Adipocyte (in vitro differentiated cells): ENCODE measurements at regions not wholly inside any gene's neighbourhood (a gene's known extent, or its start where the extent isn't known, plus 50 kb on each side); places are given as distances from the start of the nearest gene placed in this dataset.

Source experiments
- DNase-seq: peaks from one replicate; pipeline ENCODE4 v3.0.0-alpha.2; 2015; ENCODE audit warnings: low read depth
- H3K27me3 ChIP-seq: replicated peaks from 2 replicates; pipeline ENCODE4 v1.7.0; 2013; ENCODE audit warnings: mild to moderate bottlenecking, low read length, moderate library complexity; ENCODE audit not compliant: control insufficient read depth, insufficient read depth
- H3K36me3 ChIP-seq: 2 replicates; pipeline ENCODE4 v1.7.0; 2013; ENCODE audit warnings: low read length, mild to moderate bottlenecking, moderate library complexity; ENCODE audit not compliant: control insufficient read depth, insufficient read depth, severe bottlenecking
- H3K4me1 ChIP-seq: 2 replicates; pipeline ENCODE4 v1.7.0; 2013; ENCODE audit warnings: mild to moderate bottlenecking, low read length, moderate library complexity; ENCODE audit not compliant: control insufficient read depth, insufficient read depth
- H3K4me3 ChIP-seq: 2 replicates; pipeline ENCODE4 v1.7.0; 2013; ENCODE audit warnings: mild to moderate bottlenecking, low read length, moderate library complexity
- H3K9ac ChIP-seq: 2 replicates; pipeline ENCODE4 v1.7.0; 2013; ENCODE audit warnings: mild to moderate bottlenecking, low read length, moderate library complexity
- H3K9me3 ChIP-seq: 2 replicates; pipeline ENCODE4 v1.7.0; 2013; ENCODE audit warnings: mild to moderate bottlenecking, low read length, moderate library complexity; ENCODE audit not compliant: control insufficient read depth

DNA sequence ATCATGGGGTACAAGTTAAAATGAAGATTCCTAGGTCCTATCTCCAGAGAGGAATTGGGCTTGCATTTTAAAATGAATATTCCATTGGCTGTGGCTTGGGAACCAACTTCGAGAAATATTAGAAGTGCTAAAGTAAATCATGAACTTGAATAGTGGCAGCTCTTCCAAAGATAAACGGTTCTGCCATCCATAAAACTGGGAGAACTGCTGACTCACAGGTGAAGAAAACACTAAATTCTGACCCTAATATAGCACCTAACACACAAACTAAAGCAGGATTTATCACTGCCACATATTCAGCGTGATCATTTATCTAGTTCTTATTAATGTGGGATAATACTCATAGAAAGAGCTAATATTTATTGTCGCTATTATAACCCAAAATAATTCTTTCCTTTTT lies 508.1 kb upstream of the ID4 start:
- DNase-seq = no peak
- H3K36me3 ChIP-seq = no peaks in the 10 kb centered on the region
- H3K4me1 ChIP-seq = no peaks in the 10 kb centered on the region
- H3K9me3 ChIP-seq = no peaks in the 10 kb centered on the region
- H3K4me3 ChIP-seq = no peak overlapping the region
- no peak overlapping the region for H3K9ac ChIP-seq
- H3K27me3 ChIP-seq = no peaks in the 10 kb centered on the region

DNA sequence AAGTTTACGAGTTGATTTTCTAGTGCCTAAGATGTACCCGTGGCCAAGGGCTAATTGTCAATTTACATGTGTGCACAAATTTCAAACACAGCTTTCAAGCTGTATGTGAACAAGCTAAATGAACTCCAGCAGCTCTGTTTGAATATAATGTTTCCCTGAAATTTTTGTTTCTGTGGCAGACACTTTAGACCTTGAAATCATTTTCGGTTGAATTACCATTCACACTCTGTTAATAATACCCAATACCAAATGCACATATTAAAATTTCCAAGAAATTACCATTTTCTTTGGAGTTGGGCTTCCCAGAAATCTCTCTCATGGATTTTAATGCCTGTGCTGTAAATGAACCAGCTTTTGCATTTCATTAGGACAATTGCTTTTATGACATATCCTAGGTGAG lies 506.1 kb upstream of the ID4 start:
- H3K36me3 ChIP-seq = no peaks in the 10 kb centered on the region

DNA sequence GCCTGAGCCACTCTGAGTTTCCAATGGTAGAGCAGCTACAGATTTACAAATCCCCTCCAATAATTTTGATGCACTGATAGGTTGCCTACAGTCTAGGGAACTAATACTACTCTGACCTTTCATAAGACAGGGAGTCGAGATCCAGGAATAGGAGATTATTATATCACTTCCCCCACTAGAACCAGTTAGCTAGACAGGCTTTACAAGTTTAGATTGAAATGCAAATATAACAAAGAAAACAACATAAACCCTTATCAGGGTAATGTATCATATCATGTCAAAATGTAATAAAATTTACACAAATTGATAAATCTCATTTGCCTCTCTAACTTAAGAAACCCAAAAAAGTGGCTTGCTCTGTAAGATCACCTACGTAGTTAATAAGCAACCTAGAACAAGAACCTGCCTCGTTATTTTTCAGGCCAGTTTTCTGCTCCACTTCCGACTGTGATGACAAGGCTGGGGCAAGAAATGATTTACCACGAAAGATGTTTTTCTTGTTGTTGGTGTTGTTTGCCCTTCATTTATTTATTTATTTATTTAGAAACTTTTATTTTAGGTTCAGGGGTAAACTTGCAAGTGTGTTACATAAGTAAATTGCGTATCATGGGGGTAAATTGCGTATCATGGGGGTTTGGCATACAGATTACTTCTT lies 504.2 kb upstream of the ID4 start:
- Histone ChIP-seq H3K36me3 (no peaks in the 10 kb centered on the region), H3K27me3 (no peaks in the 10 kb centered on the region), H3K4me1 (no peaks in the 10 kb centered on the region), H3K4me3 (no peak overlapping the region), H3K9me3 (no peaks in the 10 kb centered on the region), H3K9ac (no peak overlapping the region)
- DNase-seq = no peak

More for the DNA sequence above, 506.1 kb upstream of the ID4 start:
- Histone ChIP-seq H3K4me3 (no peak overlapping the region), H3K9me3 (no peaks in the 10 kb centered on the region), H3K4me1 (no peaks in the 10 kb centered on the region), H3K27me3 (no peaks in the 10 kb centered on the region), H3K9ac (no peak overlapping the region)
- no peak for DNase-seq

DNA sequence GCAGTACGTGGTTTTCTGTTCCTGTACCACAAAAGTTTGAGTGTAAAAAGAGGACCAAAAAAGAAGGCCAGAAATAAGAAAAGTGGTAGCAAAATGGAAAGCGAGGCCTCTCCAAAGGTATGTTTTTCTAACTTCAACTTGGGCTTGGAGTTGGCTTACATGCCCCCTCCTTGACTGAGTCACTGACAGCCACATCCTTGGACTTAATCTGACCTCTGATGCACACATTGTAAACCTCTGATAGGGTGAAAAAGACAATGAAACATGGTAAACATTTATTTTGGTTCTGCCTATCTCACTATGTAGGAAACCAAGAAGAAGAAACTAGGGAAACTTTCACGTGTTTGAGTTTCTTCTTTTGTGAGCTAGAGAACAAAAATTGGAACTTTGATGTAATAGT lies 503.2 kb upstream of the ID4 start:
- Histone ChIP-seq H3K4me3 (no peak overlapping the region), H3K27me3 (no peaks in the 10 kb centered on the region), H3K4me1 (no peaks in the 10 kb centered on the region), H3K9me3 (no peaks in the 10 kb centered on the region), H3K9ac (no peak overlapping the region), H3K36me3 (no peaks in the 10 kb centered on the region)
- DNase-seq = peak; percentile 20

DNA sequence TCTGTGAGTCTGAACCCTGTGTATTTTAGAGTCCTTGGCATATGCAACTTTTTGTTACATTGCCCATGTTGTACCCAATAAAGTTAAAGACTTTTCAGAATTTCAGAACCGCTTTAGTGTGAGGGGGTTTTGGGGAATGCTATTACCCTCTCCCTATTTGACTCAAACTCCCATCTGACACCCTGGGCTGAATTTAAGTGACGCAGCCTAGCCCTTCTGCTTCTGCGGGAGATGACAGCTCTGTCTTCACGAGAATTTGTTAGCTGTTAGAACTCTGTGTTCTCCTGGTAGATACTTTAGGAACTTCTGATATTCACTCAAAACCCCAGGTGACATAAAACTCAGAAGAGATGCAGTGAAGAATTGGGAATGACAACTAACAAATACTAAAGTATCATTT lies 500.6 kb upstream of the ID4 start:
- no peaks in the 10 kb centered on the region for H3K27me3 ChIP-seq
- no peaks in the 10 kb centered on the region for H3K4me1 ChIP-seq
- no peaks in the 10 kb centered on the region for H3K36me3 ChIP-seq
- H3K9ac ChIP-seq = no peak overlapping the region
- H3K9me3 ChIP-seq = no peaks in the 10 kb centered on the region
- H3K4me3 ChIP-seq = no peak overlapping the region
- DNase-seq = no peak

DNA sequence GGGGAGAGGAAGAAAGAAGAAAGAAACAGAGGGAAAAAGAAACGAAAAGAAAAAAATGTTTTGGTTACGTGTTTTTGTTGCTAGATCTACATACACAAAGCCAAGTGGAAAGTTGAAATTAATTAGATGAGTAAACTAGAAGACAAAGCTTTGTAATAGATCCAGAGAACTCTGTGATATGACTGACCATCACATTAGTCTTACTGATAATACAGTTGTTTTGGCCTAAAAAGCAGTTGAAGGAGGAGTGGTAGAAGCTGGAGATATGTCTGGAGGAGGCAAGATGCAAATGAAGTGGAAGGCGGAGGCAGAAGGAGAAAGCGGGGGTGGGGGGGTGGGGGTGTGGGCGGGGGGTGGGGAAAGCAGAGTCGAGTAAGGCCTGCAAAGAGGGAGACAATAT lies 500.1 kb upstream of the ID4 start:
- Histone ChIP-seq H3K27me3 (no peaks in the 10 kb centered on the region), H3K4me1 (no peaks in the 10 kb centered on the region), H3K4me3 (no peak overlapping the region), H3K9me3 (no peaks in the 10 kb centered on the region), H3K36me3 (no peaks in the 10 kb centered on the region), H3K9ac (no peak overlapping the region)
- DNase-seq = no peak

DNA sequence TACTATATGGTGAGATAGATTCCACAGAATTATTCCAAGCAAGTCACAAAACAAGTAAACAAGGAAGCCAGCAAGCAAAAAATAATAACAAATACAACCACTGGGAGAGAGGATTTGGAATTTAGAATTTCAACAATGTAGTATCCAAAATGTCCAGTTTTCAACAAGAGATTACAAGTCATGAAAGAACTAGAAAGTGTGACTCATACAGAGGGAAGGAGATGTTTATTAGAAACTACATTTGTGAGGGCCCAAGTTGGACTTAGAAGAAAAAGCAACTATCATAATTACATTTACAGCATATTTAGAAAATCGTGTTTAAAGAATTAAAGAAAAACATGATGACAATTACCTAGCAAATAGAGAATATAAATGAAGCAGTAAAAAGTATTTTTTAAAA lies 494.6 kb upstream of the ID4 start:
- no peaks in the 10 kb centered on the region for H3K4me1 ChIP-seq
- no peak overlapping the region for H3K9ac ChIP-seq
- no peaks in the 10 kb centered on the region for H3K27me3 ChIP-seq
- H3K36me3 ChIP-seq = no peaks in the 10 kb centered on the region
- peaks cover 3% of the 10 kb centered on the region for H3K9me3 ChIP-seq
- H3K4me3 ChIP-seq = no peak overlapping the region
- DNase-seq = no peak

DNA sequence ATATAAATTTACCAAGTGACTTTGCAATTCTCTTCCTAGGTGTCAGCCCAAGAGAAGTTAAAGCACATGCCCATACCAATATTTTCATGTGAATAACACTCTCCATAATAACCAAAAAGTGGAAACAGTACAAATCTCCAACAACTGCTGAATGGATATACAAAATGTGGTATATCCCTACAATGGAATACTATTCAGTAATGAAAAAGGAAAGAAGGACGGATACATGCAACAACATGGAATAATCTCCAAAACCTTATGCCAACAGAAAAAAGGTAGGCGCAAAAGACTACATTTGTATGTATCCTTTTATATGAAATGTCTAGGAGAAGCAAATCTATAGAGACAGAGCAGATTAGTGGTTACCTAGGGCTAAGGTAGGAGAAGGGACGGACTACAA lies 487.7 kb upstream of the ID4 start:
- no peaks in the 10 kb centered on the region for H3K4me1 ChIP-seq
- H3K36me3 ChIP-seq = no peaks in the 10 kb centered on the region
- no peaks in the 10 kb centered on the region for H3K27me3 ChIP-seq

DNA sequence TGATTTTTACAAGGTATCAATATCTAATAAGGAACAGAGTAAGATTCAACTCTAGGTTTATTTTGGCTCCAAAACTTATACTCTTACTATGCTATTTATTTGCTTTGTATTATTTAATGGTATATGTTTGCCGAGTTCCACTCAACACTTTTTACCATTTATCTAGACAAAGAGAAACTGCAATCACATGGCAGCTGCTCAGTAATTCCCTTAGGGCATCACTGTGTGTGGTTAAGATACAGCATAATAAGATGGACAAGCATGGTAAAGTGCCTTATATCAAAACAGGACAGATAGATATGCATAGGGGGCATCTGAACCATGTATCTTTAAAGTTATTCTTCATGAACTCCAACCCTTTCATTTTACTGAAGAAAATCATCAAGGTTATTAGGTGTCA lies 483.0 kb upstream of the ID4 start:
- no peak overlapping the region for H3K4me3 ChIP-seq

More for the DNA sequence above, 487.7 kb upstream of the ID4 start:
- Histone ChIP-seq H3K9ac (no peak overlapping the region), H3K9me3 (peaks cover 7% of the 10 kb centered on the region), H3K4me3 (no peak overlapping the region)
- no peak for DNase-seq

DNA sequence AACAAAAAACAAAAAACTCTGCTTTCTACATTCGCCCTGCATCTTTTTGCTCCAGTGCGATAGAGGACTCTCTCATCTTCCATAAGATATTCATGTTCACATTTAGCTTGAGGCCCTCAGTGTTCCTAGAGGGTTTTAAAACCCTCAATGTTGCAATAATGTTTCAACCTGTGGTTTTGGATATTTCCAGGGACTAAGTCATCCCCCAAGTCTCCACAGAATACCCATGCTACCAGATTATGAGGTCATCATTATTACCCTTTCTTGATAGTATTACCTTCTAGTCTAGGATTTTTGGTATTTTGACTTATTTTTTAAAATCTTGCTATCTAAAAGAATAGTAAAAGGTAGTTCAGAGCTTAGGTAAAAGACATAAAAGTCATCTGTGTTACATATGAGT lies 480.5 kb upstream of the ID4 start:
- no peaks in the 10 kb centered on the region for H3K27me3 ChIP-seq
- no peaks in the 10 kb centered on the region for H3K36me3 ChIP-seq
- H3K4me3 ChIP-seq = no peak overlapping the region
- H3K4me1 ChIP-seq = no peaks in the 10 kb centered on the region
- no peaks in the 10 kb centered on the region for H3K9me3 ChIP-seq
- DNase-seq = no peak
- no peak overlapping the region for H3K9ac ChIP-seq

More for the DNA sequence above, 483.0 kb upstream of the ID4 start:
- Histone ChIP-seq H3K9me3 (peaks cover 5% of the 10 kb centered on the region), H3K9ac (no peak overlapping the region), H3K27me3 (no peaks in the 10 kb centered on the region), H3K4me1 (no peaks in the 10 kb centered on the region), H3K36me3 (no peaks in the 10 kb centered on the region)
- DNase-seq = no peak

DNA sequence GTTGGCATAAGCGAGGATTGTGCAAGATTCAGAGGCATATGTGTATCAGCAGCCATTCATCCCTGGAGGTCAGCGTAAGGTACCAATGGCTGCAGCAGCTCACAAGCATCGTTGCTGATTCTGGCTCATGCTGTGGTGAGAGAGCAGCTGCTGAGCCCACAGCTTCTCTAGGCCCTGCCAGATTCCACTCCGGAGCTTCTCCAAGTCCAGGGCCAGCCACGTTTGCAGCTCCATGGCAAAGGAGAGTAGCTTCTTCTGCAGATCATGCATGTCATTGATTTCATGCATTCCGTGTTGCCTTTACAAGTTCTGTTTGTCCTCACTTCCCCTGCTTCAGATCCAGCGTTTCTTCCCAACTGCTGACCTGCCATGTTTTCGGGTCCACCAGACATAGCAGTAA lies 474.8 kb upstream of the ID4 start:
- H3K9me3 ChIP-seq = peaks cover 7% of the 10 kb centered on the region
- no peak overlapping the region for H3K4me3 ChIP-seq
- no peak for DNase-seq
- no peaks in the 10 kb centered on the region for H3K36me3 ChIP-seq
- no peaks in the 10 kb centered on the region for H3K27me3 ChIP-seq
- no peaks in the 10 kb centered on the region for H3K4me1 ChIP-seq
- no peak overlapping the region for H3K9ac ChIP-seq

DNA sequence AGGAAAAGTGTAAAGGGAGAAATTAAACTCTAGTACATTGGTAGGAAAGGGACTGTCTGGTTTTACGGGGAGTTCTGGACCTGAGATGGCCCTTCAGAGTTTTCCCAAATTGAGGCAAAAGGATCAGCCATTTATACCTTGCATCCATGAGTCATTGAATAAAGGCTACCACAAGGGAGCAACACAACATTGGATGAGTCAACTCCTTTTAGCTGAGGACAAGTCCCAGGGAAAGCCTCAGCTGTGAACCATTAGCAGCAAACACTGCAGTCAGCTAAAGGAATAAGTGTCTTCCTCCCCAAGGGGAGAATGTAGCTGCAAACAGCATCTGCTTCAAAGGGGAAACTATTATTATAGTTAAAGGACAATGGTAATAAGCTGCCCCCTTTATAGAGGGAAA lies 468.7 kb upstream of the ID4 start:
- Histone ChIP-seq H3K27me3 (peaks cover 3% of the 10 kb centered on the region), H3K9me3 (peaks cover 13% of the 10 kb centered on the region), H3K36me3 (no peaks in the 10 kb centered on the region), H3K9ac (no peak overlapping the region), H3K4me1 (peaks cover 6% of the 10 kb centered on the region), H3K4me3 (no peak overlapping the region)
- peak; percentile 14 for DNase-seq
